GM21723 (cell line): ENCODE measurements at regions not wholly inside any gene's neighbourhood (a gene's known extent, or its start where the extent isn't known, plus 50 kb on each side); places are given as distances from the start of the nearest gene placed in this dataset.
"Not testable (repeated sequence)": the region's sequence is repeated elsewhere in the genome, so short reads cannot be mapped to it uniquely, and the experiment has no call there.

Experiments
- ATAC-seq: cut with Tn5 transposase; IDR thresholded peaks from one replicate; pipeline ENCODE4 v1.9.1; 2021; ENCODE audit warnings: mild to moderate bottlenecking, moderate library complexity; ENCODE audit not compliant: unreplicated experiment

DNA sequence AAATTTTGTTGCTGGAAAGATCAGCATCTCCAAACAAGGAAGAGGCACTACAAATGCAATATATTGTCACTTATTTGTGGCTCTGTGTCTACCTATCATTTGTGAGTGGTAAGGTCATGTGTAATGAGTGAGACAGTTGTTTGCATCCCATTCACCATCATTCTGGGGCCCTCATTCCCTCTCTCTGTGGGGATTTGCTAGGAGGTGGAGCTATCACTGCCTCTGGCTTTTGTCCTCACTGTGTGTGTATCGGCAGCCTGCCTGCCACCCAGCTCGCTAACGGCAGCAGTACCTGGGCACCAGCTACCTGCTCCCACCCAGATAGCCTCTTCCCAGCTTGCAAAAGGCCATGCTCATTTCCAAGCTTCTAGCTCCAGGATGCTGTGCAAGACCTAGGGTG, 379.2 kb upstream of the ZFHX3 start:
- no peak for ATAC-seq

DNA sequence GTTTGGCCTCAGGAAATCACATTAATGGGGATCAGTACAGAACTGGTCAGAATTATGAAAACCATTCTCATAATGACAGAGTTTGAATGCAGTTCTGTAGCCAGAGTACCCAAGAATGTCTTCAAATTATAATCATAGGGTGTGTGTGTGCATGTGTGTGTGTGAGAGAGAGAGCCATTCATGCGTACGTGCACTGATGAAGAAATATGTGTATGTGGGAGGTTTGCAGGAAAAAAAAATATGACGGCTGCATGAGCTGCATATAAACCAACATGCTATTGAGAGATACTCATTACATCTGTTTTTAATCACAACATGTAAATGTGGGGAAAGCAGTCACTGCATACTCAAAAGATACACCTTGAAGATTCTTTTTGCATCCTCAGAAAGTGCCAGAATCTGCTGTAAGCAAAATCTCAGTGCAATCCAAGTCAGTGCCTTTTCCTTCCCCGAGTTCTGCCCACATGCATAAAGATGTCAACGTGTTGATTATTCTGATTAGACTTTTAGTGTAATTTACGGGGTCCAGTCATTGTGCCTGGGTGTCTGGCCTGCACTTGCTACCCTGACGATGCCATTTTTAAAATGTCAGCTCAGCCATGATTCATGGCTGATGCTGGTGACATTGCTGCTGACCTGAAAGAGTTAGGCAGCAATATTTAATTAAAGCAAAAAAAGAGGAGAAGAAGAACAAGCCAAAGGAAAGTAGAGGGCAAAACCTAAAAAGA, 378.7 kb upstream of the ZFHX3 start:
- no peak for ATAC-seq

DNA sequence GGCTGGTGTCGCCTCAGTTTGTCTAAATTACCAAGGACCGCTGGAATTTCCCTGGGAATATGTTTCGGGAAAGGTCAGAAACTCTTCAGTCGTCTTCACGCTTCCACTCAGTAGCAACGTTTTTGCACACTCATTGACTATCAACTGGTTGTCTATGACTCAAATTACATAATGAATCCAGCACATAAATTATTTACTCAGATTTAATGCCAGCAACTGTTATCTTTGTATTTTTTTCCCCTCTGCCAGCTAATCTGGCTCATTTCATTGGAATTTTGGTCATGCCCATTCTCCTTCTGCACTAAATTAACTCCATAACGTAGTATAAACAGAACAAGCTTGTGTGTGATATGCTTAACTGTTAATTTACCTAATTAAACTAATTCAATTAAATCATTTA, 372.7 kb upstream of the ZFHX3 start:
- ATAC-seq = no peak

DNA sequence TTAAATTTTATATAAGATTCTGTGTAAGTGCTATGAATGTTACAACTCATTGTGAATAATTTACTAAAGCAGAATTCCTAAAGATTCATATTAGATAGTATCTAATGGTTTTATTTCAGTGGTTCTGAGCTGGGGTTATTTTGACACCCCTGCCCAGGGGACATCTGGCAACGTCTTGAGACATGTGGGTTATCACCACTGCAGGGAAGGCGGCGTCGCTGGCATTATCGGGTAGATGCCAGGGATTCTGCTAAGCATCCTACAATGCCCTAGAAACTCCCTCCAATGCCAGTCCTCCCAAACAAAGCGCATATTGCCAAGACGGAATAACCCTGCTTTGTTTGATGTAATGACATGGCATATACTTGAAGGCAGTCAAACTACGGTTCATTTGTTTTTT, 372.3 kb upstream of the ZFHX3 start:
- ATAC-seq = no peak

DNA sequence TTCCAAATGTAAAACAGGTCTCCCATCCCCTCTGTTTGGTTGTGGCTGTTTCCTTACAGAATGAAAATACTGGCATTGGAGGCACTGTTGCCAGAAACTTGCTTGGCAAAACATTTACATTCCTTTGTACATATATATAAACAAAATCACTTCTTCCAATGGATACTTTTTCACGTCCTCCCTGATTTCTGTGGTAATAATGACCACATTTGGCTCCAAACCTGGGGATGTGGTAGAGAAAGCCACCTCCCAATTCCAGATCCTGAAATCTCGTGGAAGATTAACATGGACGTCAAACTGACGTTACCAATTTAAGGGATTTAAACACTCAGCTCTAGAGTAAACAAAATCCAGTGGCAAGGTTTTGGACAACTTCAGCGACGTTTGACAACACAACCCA, 370.8 kb upstream of the ZFHX3 start:
- ATAC-seq = no peak

DNA sequence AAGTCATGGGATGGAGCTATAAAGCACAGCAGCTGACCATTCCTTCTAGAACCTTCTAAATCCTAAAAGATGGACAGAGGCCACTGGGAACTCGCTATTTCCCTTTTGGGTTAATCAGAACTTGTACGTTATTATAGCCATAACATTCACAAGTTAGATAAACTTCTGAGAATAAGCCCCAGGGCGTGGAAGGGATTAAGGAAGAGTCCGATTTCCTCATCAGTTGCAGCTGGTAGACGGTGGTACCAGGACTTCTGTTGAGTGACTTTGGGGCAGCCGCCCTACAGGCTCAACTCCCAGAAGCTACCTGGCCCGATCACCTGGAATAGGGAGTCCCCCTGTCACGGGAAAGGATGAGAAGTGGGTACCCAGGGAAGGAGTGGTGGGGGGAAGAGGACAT, 370.1 kb upstream of the ZFHX3 start:
- no peak for ATAC-seq

DNA sequence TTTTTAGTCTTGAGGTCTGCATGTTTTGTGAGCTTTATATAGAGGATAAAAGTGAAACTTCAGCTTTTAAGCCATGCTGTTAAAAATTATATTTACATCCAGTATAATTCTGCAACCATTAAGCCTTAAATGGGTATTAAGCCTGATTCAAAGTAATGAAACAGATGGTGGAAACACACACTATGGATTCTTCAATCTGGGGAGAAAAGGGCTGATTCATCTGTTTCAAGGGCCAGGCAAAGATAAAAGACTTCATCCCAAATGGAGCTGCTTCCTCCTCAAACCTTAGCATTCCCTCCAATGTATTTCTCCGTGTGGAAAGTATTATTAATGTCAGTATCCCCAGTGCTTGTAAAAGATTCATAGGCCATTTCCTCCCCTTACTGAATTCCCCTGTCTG, 367.4 kb upstream of the ZFHX3 start:
- no peak for ATAC-seq

DNA sequence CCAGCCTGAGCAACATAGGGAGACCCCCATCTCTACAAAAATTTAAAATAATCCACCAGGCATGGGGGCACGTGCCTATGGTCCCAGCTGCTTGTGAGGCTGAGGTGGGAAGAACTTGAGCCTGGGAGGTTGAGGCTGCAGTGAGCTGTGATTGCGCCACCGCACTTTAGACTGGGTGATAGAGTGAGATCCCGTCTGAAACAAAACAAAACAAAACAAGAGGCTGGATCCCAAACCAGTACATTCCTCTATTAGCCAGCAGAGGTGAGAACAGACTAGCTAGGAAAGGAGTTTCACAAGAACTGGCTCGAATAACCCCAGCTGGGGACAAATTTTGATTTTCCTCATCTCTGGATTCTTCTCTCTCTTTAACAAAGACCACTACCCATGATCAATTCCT, 366.7 kb upstream of the ZFHX3 start:
- no peak for ATAC-seq

DNA sequence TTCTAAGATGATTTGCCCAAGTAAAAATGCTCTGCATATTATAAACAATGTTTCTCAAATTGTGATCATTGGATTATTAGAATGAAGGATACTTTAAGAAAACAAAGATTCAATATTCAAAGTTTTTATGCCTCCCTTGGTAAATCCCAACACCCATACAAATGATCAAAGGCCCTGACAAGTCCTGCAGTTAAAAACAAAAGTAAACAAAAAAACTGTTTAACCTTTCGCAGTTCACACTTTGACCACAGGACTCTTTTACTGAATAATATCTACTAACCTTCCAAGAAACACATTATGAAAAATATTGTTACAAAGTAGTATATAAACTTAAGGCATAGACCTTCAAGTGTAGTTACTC, 365.9 kb upstream of the ZFHX3 start:
- ATAC-seq = no peak

DNA sequence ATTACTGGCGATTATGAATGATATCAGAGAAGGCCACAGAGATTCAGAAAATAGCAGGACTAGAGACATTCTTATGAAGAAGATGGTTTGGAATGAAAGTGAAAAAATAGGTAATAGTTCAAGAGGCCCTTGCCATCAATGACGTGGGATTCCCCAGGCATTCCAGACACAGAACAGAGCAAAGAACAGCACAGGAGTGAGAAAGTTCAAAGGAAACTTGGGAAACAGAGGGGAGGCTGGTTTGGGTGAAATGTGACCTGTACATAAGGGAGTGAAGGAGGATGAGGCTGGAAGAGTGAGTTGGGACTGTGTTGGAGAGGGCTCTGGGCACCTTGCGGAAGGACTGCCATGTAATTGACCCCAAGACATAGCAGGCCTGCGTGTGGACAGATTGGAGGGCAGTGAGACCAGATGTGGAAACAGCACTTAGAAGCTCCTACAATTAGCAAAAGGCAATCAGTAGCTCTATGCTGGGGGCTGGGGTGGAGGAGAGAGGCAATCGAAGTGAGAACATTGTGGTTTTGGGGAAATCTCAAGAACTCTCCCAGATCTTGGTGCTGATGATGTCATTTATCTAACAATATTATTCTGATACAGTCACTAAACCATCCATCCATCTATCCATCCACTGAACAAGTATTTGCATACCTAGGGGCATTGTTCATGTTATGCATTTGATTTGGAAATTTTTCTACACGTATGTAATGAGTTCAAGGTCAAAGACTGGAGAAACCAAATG, 365.3 kb upstream of the ZFHX3 start:
- ATAC-seq = no peak

DNA sequence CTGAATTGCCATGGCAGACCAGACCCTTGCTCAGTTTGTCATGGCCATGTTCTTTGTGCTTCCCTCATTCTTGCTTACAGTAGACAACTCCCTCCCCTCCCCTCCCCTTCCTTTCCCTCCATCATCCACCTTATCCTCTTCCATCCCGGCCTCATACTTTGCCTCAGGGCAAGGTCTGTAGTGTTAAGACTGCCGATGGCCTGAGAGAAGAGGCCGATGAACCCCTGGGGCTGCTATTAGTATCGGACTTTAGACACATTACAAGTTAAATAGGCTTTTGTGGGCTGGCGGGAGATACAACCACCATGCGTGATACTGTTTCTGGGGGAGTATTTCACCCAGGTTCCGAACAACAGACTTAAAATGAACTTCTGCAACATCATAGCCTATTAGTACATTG, 364.5 kb upstream of the ZFHX3 start:
- no peak for ATAC-seq

DNA sequence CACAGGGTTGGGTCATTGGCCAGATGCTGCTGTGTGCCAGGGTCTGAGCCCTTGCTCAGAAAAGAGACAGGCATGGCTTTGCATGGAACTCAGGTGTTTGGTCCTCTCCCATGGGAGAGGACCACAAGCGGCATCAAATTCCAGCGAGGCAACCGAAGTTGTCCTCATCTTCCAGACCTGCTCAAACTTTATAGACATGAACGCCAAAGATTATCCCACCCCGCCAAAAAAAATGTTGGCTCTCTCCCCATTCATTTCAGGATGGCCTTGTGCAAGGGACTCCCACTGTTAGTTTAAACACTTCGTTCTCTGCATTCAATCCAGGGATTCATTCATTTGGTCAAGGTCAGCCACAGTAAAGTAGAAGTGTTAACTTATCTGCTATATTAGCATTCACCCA, 360.8 kb upstream of the ZFHX3 start:
- ATAC-seq = no peak

DNA sequence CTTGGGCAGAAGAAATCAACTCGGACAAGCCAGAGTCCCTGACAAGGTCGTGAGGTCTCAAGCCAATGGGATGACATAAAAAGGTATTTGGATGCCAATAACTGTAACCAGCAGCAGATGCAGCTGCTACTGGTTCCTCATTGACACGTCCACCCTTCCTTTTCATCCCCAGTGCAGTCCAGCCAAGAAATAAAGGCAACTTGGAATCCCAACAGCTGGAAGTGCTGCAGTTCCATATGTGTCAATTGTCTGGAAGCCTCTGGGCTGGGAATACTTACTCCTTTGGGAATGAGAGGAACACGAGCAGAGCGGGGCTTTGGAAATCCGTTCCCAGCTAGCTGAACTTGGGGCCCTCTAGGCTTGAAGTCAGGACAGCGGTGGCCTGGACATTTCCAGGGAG, 360.4 kb upstream of the ZFHX3 start:
- ATAC-seq = no peak

DNA sequence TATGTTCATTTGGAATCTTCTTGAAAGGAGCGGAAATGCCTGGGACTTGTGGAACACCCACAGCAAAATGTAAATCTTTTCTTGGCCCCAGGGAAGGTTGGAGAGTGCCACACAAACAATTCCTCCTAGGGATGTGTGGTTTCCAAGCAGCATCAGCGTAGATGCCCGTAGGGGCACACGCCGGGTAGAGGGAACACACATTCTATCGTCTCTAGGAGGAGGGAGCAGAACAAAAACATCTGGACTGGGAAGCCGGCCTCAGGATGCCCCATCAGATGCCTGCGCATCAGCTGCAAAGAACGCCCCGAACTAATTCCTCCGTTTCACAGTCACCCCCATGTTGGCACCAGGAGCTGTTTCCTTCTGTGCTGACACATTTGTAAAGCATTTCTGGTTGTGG, 357.9 kb upstream of the ZFHX3 start:
- ATAC-seq = no peak

DNA sequence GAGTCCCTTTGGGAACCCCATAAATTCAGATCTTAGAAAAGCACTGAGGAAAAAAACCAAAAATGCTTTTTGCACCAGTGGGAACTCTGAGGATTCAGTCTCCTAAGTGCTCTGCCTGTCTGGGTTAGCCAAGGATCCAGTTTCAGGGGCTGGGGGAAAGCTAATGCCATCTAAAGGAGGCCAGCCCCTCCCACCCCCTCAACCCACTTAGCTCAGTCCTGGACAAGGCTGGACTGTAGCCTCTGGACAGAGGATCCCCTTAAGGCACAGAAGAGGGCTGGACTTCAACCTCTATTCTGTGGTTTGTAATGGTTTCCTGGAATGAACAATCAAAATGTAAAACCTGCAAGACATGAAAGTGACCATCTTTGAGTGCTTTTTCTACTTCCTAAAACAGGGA, 356.1 kb upstream of the ZFHX3 start:
- ATAC-seq = no peak

DNA sequence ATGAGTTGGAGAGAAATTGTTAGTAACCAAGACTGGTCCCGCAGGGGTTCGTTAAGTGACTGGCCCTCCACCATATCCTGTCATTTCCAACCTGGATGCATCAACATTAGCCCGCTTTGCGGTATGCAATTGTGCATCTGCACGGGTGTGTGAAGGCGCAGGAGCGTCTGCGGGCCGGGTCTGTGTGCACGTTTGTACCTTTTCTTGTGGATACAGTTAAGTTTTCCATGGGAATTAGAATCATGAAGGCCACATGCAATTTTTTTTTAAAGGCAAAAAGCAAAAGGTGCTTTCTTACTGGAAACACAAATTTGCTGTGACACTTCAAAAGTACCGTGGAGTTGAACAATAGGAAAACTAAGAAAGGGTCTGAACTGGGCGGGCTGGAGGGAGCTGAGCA, 355.4 kb upstream of the ZFHX3 start:
- ATAC-seq = no peak

DNA sequence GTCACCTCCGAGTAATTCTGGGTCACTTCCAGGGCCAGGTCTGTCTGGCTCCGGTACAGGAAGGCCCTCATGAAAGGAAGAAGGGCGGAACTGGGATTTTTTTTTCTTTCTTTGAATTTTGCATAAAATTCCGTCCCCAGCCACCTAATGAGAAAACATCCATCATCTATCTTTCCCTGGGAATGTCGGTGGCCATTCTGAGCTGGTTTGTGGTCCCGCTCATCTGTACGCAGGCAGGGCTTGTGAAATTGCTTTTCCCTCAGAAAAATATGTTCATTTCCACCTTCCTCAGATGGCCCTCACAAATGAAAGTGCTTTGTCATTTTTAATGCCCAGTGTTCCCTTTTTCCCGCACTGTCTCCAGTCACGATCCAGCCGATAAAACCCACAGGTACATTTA, 353.0 kb upstream of the ZFHX3 start:
- ATAC-seq = no peak

DNA sequence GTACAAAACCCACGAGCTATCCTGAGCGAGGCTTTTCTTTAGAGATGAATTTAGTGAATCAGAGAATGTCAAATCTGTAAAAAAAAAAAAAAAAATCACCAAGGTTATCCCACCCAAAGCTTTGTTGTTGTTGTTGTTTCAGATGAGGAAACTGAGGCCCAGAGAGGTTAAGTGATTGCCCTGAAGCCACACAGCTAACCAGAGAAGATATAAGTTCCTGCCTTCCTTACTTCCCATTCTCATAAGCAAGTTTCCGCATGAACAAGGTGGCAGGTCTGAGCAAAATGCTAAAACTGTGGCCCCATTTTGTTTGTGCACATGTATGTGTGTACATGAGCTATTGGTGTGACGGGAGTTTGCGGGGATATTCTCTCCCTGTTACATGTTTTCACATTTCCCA, 352.1 kb upstream of the ZFHX3 start:
- ATAC-seq = no peak

DNA sequence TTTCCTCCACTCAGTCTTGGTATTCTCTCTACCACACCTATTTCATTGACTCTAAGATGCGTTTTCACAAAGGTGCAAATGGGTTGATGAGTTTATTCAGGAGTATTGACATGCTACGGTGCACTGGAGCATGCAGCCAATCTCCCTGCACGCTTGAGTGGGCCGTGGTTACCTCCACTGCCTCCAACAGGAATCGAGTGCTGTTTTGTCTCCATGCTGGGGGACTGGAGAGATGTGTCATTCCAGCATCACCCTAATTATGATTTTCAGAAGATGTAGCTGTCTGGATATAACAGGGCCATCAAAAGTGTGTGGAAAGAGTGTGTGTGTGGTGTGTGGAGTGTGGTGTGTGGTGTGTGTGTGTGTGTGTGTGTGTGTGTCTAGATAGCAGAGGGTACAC, 351.6 kb upstream of the ZFHX3 start:
- no peak for ATAC-seq

DNA sequence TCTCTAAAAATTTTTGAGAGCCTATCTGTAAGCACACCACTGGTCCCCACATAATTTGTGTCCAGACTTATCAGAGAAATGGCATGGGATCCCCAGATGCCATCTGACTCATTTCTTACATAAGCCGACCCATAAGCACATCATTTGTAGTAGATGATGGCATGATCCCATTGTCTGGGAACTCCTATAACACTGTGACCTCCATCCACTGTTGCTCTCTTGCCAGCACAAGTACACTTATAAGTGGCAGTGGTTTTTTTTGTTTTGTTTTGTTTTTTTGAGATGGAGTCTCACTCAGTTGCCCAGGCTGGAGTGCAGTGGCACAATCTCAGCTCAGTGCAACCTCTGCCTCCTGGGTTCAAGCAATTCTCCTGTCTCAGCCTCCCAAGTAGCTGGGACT, 350.7 kb upstream of the ZFHX3 start:
- not testable (repeated sequence) for ATAC-seq

DNA sequence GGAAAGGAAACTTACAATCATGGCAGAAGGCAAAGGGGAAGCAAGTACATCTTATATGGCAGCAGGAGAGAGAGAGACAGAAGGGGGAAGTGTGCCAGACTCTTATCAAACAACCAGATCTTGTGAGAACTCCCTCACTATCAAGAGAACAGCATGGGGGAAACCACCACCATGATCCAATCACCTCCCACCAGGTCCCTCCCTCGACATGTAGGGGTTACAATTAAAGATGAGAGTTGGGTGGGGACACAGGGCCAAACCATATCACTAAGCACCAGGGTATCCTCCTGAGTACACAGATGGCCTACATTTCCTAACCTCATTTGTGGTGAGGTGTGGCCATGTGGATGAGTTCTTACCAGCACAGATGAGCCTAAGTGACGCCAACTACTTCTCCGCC, 348.6 kb upstream of the ZFHX3 start:
- no peak for ATAC-seq

DNA sequence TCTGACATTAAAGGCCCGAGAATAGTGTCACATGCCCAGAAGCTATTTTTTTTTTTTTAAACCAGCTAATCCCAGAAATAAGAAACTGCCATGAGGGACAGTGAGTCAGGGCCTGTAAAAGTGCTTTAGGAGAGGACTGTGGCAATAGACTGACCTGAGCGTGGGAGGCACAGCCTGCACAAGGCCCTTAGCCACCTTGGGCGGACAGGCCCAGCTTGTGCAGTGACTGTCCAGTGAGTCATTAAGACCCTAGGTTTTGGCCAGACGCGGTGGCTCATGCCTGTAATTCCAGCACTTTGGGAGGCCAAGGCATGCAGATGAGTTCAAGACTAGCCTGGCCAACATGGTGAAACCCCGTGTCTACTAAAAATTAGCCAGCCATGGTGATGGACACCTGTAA, 343.0 kb upstream of the ZFHX3 start:
- no peak for ATAC-seq

DNA sequence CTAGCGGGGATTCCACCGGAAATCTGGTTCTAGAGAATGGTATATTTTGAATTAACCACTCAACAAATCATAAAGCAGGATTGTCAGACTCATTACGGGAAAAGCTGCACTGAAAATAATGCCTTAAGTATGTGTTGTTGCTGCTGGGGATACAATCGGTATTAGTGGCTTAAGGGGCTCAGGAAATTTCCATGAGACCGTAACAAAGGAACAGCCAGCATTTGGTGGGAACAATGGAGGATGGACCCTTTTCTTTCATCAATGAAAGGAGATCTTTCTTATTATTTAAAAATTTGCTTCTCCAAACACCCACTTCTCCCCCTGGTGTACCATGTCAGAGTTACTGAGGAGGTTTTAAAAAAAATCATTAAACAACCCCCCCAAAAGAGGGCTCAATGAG, 342.6 kb upstream of the ZFHX3 start:
- no peak for ATAC-seq
